Posterior cingulate gyrus (tissue), 11 donors: ENCODE measurements at regions not wholly inside any gene's neighbourhood (a gene's known extent, or its start where the extent isn't known, plus 50 kb on each side); places are given as distances from the start of the nearest gene placed in this dataset.
A peak's percentile ranks its signal among the peaks of the same experiment; 100 is the strongest.

Experiments used
- DNase-seq, 10 donors: peaks; one replicate each; pipeline versions ENCODE4 v3.0.0 to v3.0.0-alpha.2; 2020 to 2021; ENCODE audit warnings: mixed read lengths in 3 of 10
- intact Hi-C: fragments of 100-400 bp; cut with DNase I; formaldehyde crosslinking; loops from one replicate; pipeline ENCODE4 v1.15.1; 2023

- DNase-seq, result no peak
- intact Hi-C loops, result no loop called here
Measured at GRCh38 chr9:28270156-28270555, 696.9 kb upstream of the C9orf72 start.

GRCh38 chr9:28272127-28272526 lies 698.8 kb upstream of the C9orf72 start:
- intact Hi-C loops, result no loop called here

GRCh38 chr9:28287455-28287854 lies 714.2 kb upstream of the C9orf72 start:
- intact Hi-C loops, result no loop called here
- no peak for DNase-seq

More at GRCh38 chr9:28272127-28272526, 698.8 kb upstream of the C9orf72 start:
- DNase-seq, result no peak

GRCh38 chr9:28289746-28290145 lies 716.5 kb upstream of the C9orf72 start:
- no peak for DNase-seq
- intact Hi-C loops, result no loop called here

GRCh38 chr9:28293369-28294090 lies 720.2 kb upstream of the C9orf72 start:
- no peak for DNase-seq
- intact Hi-C loops, result no loop called here

GRCh38 chr9:28301281-28301680 lies 728.0 kb upstream of the C9orf72 start:
- no peak for DNase-seq
- intact Hi-C loops, result no loop called here

GRCh38 chr9:28317745-28318144 lies 744.5 kb upstream of the C9orf72 start:
- intact Hi-C loops, result no loop called here

GRCh38 chr9:28318515-28318914 lies 745.2 kb upstream of the C9orf72 start:
- no peak for DNase-seq
- intact Hi-C loops, result no loop called here

More at GRCh38 chr9:28317745-28318144, 744.5 kb upstream of the C9orf72 start:
- no peak for DNase-seq

GRCh38 chr9:28319981-28320380 lies 746.7 kb upstream of the C9orf72 start:
- intact Hi-C loops, result no loop called here
- no peak for DNase-seq

GRCh38 chr9:28320616-28321015 lies 747.3 kb upstream of the C9orf72 start:
- no peak for DNase-seq
- intact Hi-C loops, result no loop called here

GRCh38 chr9:28329323-28329722 lies 756.0 kb upstream of the C9orf72 start:
- intact Hi-C loops, result no loop called here
- no peak for DNase-seq

GRCh38 chr9:28332648-28333047 lies 759.4 kb upstream of the C9orf72 start:
- no peak for DNase-seq
- intact Hi-C loops, result no loop called here

GRCh38 chr9:28341913-28342312 lies 768.6 kb upstream of the C9orf72 start:
- no peak for DNase-seq
- intact Hi-C loops, result no loop called here

- intact Hi-C loops, result no loop called here
- no peak for DNase-seq
Measured at GRCh38 chr9:28342815-28343338, 769.6 kb upstream of the C9orf72 start.

- intact Hi-C loops, result loop anchor here (10.0 kb wide), 1 partner anchor 638 kb away; no protein-coding TSS in a partner anchor
- DNase-seq, result no peak
Measured at GRCh38 chr9:28363151-28363562, 789.9 kb upstream of the C9orf72 start.

- peak in 5 of 10 donors; percentile 2 to 34 (median 8) for DNase-seq
- intact Hi-C loops, result loop anchor here (10.0 kb wide), 1 partner anchor 640 kb away; no protein-coding TSS in a partner anchor
Measured at GRCh38 chr9:28365020-28365640, 791.8 kb upstream of the C9orf72 start.

- no peak for DNase-seq
- intact Hi-C loops, result loop anchor here (10.0 kb wide), 1 partner anchor 641 kb away; no protein-coding TSS in a partner anchor
Measured at GRCh38 chr9:28365728-28366127, 792.4 kb upstream of the C9orf72 start.

GRCh38 chr9:28378231-28378630 lies 805.0 kb upstream of the C9orf72 start:
- no peak for DNase-seq
- intact Hi-C loops, result no loop called here

GRCh38 chr9:28379082-28379481 lies 805.8 kb upstream of the C9orf72 start:
- intact Hi-C loops, result no loop called here
- DNase-seq, result no peak

- no peak for DNase-seq
- intact Hi-C loops, result no loop called here
Measured at GRCh38 chr9:28389411-28389810, 816.1 kb upstream of the C9orf72 start.

- intact Hi-C loops, result no loop called here
Measured at GRCh38 chr9:28394774-28395173, 821.5 kb upstream of the C9orf72 start.

GRCh38 chr9:28396058-28396457 lies 822.8 kb upstream of the C9orf72 start:
- DNase-seq, result no peak
- intact Hi-C loops, result no loop called here

More at GRCh38 chr9:28394774-28395173, 821.5 kb upstream of the C9orf72 start:
- no peak for DNase-seq
